ENCODE measurements at regions not wholly inside any gene's neighbourhood (a gene's known extent, or its start where the extent isn't known, plus 50 kb on each side); places are given as distances from the start of the nearest gene placed in this dataset.

- TF ChIP-seq, protein P1, sequence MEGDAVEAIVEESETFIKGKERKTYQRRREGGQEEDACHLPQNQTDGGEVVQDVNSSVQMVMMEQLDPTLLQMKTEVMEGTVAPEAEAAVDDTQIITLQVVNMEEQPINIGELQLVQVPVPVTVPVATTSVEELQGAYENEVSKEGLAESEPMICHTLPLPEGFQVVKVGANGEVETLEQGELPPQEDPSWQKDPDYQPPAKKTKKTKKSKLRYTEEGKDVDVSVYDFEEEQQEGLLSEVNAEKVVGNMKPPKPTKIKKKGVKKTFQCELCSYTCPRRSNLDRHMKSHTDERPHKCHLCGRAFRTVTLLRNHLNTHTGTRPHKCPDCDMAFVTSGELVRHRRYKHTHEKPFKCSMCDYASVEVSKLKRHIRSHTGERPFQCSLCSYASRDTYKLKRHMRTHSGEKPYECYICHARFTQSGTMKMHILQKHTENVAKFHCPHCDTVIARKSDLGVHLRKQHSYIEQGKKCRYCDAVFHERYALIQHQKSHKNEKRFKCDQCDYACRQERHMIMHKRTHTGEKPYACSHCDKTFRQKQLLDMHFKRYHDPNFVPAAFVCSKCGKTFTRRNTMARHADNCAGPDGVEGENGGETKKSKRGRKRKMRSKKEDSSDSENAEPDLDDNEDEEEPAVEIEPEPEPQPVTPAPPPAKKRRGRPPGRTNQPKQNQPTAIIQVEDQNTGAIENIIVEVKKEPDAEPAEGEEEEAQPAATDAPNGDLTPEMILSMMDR (IDR thresholded peaks at IDR 0.05; ENCODE audit: borderline replicate concordance, extremely low read depth, low read length, poor library complexity, severe bottlenecking): no peak
- no peak for TF ChIP-seq EZH2 (IDR thresholded peaks at IDR 0.05; ENCODE audit: borderline replicate concordance, low read depth, low read length, severe bottlenecking)
Observed at GRCh38 chr18:28575123-28575522, 398.2 kb upstream of the CDH2 start.
